Pancreas (tissue), 10 donors: ENCODE measurements at regions not wholly inside any gene's neighbourhood (a gene's known extent, or its start where the extent isn't known, plus 50 kb on each side); places are given as distances from the start of the nearest gene placed in this dataset.

ENCODE experiments used
- ATAC-seq, 4 donors: fragments of 200-7000 bp; cut with Tn5 transposase; one replicate each; pipeline versions ENCODE4 v1.8.0 to v1.9.1; 2020; ENCODE audit warnings: mild to moderate bottlenecking in 4 of 4, moderate library complexity in 4 of 4
- DNase-seq, 6 donors: peaks; one replicate each; pipeline ENCODE4 v3.0.0-alpha.2; 2020
- FAIRE-seq: peaks from 2 replicates; lab custom pipeline; 2012; peaks lifted over from hg19 to GRCh38; lab: Jason Lieb, UNC
- H3K27ac ChIP-seq, 4 donors: fragments of 200-600 bp; sonication (generic); 1 replicate in 3 of 4; 2 replicates in 1 of 4; pipeline versions ENCODE4 v1.5.0 to v1.8.0; 2020
- H3K27me3 ChIP-seq, 4 donors: fragments of 200-600 bp; one replicate each; pipeline ENCODE4 v1.8.0; 2021
- H3K36me3 ChIP-seq, 3 donors: fragments of 200-600 bp; sonication (generic) in 1 of 3; one replicate each; pipeline versions ENCODE4 v1.5.0 to v1.8.0; 2020 to 2021
- H3K4me1 ChIP-seq, 3 donors: fragments of 200-600 bp; one replicate each; pipeline ENCODE4 v1.8.0; 2021
- H3K4me3 ChIP-seq, 4 donors: fragments of 200-600 bp; sonication (generic) in 2 of 4; one replicate each; pipeline versions ENCODE4 v1.5.0 to v1.8.0; 2020 to 2021
- H3K9me3 ChIP-seq, 4 donors: fragments of 200-600 bp; one replicate each; pipeline ENCODE4 v1.8.0; 2021
- WGBS, 2 donors: extraction: QIAGEN DNeasy Blood & Tissue Kit; methylation state at CpG; one replicate each; pipeline ENCODE4 v1.1.7; 2013; 5-methylcytosine and 5-hydroxymethylcytosine counted together
- intact Hi-C, 3 donors: fragments of 100-400 bp; cut with DNase I; formaldehyde crosslinking; loops; one replicate each; pipeline versions ENCODE4 v1.11.1 to v1.14.2; 2022
- TF ChIP-seq, protein P1 (sequence below), 4 donors: fragments of 200-600 bp; sonication (generic) in 3 of 4; IDR thresholded peaks; one replicate each; pipeline versions ENCODE4 v1.5.0 to v1.8.0; 2021; ENCODE audit warnings: antibody characterized with exemption in 4 of 4
- donor health status: healthy with polysubstance abuse.
- donor health status: DM: no; HTN: no; CAD: no; lungs with moderate emphysema.
- donor health status: DM: no; HTN: no; CAD: no.
- donor health status: control.
- donor health status: control.
- donor health status: Bipolar disorder and iron deficiency.
- donor health status: DM: yes; HTN: yes; CAD: no.
- donor health status: DM: no; HTN: no; CAD: no.
- donor health status: DM: no; HTN: no; CAD: no.
- donor health status: DM: yes; HTN: yes; CAD: no.

DNA sequence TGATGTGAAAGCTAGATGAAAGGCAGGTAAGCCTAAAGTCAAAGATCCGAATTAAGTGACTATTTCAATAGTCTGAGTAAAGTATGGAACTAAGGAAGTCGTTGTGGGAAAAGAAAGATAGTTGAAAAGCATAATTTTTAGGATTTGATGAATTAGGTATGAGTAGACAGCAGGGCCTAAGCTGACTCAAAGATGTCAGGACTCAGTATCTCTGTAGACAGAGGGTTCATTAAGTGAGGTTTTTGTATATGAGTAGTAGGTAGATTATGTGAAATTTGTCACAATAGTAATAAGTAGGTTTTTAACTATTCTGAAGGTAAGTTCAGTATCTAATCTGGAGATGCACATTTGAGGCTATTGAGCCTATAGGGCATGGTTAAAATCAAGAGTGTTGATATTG lies 196.4 kb downstream of the RASSF9 start:
- no peaks in the 10 kb centered on the region for H3K27me3 ChIP-seq
- no peaks in the 10 kb centered on the region for H3K9me3 ChIP-seq
- TF ChIP-seq, protein P1, sequence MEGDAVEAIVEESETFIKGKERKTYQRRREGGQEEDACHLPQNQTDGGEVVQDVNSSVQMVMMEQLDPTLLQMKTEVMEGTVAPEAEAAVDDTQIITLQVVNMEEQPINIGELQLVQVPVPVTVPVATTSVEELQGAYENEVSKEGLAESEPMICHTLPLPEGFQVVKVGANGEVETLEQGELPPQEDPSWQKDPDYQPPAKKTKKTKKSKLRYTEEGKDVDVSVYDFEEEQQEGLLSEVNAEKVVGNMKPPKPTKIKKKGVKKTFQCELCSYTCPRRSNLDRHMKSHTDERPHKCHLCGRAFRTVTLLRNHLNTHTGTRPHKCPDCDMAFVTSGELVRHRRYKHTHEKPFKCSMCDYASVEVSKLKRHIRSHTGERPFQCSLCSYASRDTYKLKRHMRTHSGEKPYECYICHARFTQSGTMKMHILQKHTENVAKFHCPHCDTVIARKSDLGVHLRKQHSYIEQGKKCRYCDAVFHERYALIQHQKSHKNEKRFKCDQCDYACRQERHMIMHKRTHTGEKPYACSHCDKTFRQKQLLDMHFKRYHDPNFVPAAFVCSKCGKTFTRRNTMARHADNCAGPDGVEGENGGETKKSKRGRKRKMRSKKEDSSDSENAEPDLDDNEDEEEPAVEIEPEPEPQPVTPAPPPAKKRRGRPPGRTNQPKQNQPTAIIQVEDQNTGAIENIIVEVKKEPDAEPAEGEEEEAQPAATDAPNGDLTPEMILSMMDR (IDR thresholded peaks at IDR 0.05), result no peak
- DNase-seq (no peak), ATAC-seq (no peak), FAIRE-seq (no peak)
- H3K4me3 ChIP-seq, result no peak overlapping the region
- H3K27ac ChIP-seq, result no peak overlapping the region
- intact Hi-C loops, result no loop called here
- H3K36me3 ChIP-seq, result no peaks in the 10 kb centered on the region
- H3K4me1 ChIP-seq, result peaks cover 0 to 9% (median 8%) of the 10 kb centered on the region in 3 donors
- WGBS, 2 donors, result 68 to 82% methylated on average over 2 of the region's 2 CpGs

DNA sequence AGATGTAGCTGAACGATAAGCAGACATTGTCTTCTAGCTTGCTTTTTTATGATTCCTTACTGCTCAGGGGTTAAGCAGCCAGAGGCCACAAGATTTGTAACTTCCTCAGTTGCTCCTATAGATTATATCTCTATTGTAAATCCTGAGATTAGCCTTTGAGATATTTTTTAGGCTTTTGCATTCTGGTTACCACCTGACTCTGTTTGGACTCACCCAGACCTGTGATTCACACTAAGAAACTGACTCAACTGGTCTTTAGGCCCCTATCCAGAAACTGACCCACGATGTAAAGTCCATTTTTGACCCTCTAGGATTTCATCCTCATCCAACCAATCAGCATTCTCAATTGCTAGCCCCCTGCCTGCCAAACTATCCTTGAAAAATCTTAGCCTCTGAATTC lies 194.4 kb downstream of the RASSF9 start:
- Histone ChIP-seq H3K4me3 (no peak overlapping the region), H3K27ac (no peak overlapping the region), H3K27me3 (no peaks in the 10 kb centered on the region), H3K36me3 (no peaks in the 10 kb centered on the region), H3K4me1 (peaks cover 0 to 11% (median 9%) of the 10 kb centered on the region in 3 donors), H3K9me3 (no peaks in the 10 kb centered on the region)
- WGBS, 2 donors, result 71 to 73% methylated on average over 2 of the region's 2 CpGs
- TF ChIP-seq, protein P1 (IDR thresholded peaks at IDR 0.05), result no peak
- no peak for ATAC-seq
- intact Hi-C loops, result no loop called here
- FAIRE-seq, result no peak
- no peak for DNase-seq

DNA sequence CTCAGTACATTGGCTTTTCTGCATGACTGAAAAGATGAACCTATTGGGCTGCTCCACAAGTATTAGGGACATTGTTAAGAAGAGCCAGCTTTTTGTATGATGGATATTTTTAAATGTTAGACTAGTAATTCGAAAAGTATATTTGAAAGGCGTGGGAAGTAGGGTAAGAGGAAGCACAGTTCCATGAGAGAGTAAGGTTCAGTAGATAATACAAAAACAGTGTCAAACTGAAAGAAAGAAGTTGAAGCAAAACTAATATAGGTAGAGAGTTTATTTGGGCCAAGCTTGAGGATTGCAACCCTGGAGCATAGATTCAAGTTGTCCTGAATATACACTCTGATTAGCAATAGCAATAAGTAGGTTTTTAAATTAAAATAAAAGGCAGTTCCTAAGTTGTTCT lies 193.9 kb downstream of the RASSF9 start:
- Histone ChIP-seq H3K27me3 (no peaks in the 10 kb centered on the region), H3K36me3 (no peaks in the 10 kb centered on the region), H3K27ac (no peak overlapping the region), H3K4me3 (no peak overlapping the region), H3K9me3 (no peaks in the 10 kb centered on the region), H3K4me1 (peaks cover 0 to 11% (median 9%) of the 10 kb centered on the region in 3 donors)
- WGBS, 2 donors, result 87 to 96% methylated on average over 2 of the region's 2 CpGs
- TF ChIP-seq, protein P1 (IDR thresholded peaks at IDR 0.05), result no peak
- intact Hi-C loops, result no loop called here
- ATAC-seq, result no peak
- no peak for DNase-seq
- no peak for FAIRE-seq

GRCh38 chr12:85642808-85643207 lies 193.4 kb downstream of the RASSF9 start:
- 83 to 86% methylated on average over 5 of the region's 5 CpGs for WGBS, 2 donors
- Histone ChIP-seq H3K4me3 (no peak overlapping the region), H3K4me1 (peaks cover 0 to 9% (median 9%) of the 10 kb centered on the region in 3 donors), H3K27me3 (no peaks in the 10 kb centered on the region), H3K27ac (no peak overlapping the region), H3K9me3 (no peaks in the 10 kb centered on the region), H3K36me3 (no peaks in the 10 kb centered on the region)
- TF ChIP-seq, protein P1 (IDR thresholded peaks at IDR 0.05), result no peak
- DNase-seq (no peak), FAIRE-seq (no peak), ATAC-seq (no peak)
- intact Hi-C loops, result no loop called here

GRCh38 chr12:85644508-85644907 lies 191.7 kb downstream of the RASSF9 start:
- TF ChIP-seq, protein P1 (IDR thresholded peaks at IDR 0.05), result no peak
- 18 to 34% methylated on average over 3 of the region's 3 CpGs for WGBS, 2 donors

More at GRCh38 chr12:85644508-85644907, 191.7 kb downstream of the RASSF9 start:
- intact Hi-C loops, result no loop called here
- Histone ChIP-seq H3K27ac (peak overlapping the region in 1 of 4 donors; percentile 24), H3K36me3 (no peaks in the 10 kb centered on the region), H3K4me1 (peaks cover 0 to 9% (median 9%) of the 10 kb centered on the region in 3 donors), H3K27me3 (no peaks in the 10 kb centered on the region), H3K9me3 (no peaks in the 10 kb centered on the region), H3K4me3 (no peak overlapping the region)
- ATAC-seq, result peak in 3 of 4 donors; percentile 17 to 52 (median 35)
- FAIRE-seq, result no peak
- DNase-seq, result peak in 1 of 6 donors; percentile 16
